Islet precursor cell (in vitro differentiated cells): ENCODE measurements at regions not wholly inside any gene's neighbourhood (a gene's known extent, or its start where the extent isn't known, plus 50 kb on each side); places are given as distances from the start of the nearest gene placed in this dataset.
"Not testable (repeated sequence)": the region's sequence is repeated elsewhere in the genome, so short reads cannot be mapped to it uniquely, and the experiment has no call there.

Experiments used
- DNase-seq: peaks from one replicate; pipeline ENCODE4 v3.0.0-alpha.2; 2018

GRCh38 chr10:25076506-25077177 lies 60.2 kb downstream of the THNSL1 start:
- no peak for DNase-seq

DNA sequence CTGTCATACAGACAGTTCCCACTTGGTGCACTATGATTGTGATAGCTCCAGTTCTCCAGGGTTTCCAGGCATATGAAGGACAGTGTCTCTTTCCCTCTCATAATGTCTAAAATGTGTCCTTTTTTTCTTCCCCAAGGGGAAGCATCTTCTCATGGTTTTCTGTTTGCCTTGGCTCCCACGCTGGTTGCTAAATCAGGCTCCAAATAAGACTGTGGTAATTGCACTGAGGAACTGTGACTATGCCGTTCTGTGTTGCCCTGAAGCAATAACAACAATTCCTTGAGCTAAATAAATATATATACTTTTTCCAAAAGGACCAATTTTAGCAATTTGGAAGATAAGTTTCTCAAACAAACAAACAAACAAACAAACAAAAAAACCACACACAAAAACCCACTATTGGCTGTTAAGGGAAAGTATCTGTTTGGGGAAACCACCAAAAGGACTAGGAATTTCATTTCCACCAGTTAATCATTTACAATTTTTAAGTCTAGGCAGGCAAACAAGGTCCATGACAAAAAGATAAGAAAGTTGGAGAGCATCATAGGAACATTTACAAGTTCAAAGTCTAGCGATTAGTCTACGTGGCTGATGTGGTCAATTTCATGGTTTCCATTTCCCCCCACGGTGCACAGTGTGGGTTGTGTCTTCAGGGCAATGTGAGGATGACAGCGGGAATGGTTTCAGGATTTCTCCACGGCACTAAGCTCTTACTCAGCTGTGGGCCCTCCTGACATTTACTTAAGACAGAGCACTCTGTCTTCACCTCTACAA lies 62.4 kb downstream of the THNSL1 start:
- no peak for DNase-seq

DNA sequence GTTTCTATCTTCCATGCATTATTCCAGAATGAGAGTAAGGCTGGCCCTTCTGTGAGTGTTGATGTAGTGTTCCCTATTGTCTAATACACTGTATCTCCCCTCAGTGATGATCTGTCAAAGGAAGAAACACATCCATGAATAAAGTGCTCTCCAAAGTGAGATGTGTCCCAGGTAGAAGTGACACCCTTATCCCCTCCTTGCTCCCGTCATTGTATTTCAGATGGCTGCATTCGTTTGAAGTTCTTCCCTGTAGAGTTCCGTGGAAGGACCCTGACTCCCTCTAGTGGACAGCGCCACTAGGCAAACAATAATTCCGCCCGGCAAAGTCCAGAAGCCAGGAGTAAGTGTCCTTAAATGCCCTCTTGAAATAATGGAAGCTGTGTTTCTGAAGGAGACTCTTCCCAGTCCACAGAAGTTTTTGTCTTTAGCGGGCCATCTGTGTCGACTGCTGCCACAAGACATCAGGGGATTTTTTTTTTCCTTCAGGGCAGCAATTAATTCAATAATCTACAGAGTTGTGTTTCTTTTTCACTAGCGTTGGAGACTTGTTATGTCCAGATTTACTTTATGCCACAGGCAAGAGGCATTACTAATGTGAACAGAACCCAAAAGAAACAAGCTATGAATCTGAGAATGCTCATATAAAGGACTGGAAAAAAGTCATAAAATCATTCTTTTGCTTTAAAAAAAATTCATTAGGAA lies 64.6 kb downstream of the THNSL1 start:
- DNase-seq, result peak; percentile 95

DNA sequence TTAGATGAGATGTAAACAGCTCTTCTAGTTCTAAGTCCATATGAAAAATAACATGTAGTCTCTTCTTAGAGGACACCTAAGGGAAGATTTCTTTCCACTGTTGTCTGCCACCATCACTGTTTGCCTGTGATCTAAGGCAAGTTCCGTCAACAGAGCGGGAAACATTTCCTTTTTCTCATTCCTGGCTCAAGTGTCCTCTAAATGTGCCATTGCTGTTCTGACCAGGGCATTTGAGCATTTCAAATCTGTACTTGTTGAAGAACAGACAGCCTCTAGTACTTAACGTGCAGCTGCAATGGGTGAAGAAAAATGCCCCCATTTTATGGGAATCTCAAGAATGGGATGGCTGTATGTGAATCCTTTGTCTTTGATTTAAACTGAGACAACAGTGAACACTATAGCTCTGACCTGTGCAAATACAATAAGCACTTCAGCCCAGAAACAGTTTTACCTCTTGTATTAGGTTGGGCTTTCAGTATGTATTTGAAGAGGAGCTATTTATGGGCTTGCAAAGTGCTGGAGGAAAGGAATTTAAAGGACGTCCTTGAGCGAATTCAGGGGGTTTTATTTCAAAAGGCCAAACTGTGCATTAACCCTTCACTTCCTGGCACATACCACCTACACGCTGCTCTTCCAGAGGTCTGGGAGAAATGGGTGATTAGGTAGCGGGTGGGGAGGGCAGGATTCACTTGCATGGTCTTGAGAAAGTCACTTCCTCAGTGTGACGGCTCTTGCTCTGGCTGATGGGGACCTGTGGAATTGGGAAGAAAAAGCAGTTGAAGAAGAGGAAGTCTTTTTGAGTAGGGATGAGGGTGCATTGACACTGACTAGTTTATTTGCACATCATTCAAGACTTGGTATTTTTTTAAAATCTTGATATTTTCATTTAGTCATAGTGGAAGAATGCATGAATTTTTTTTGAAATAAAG lies 66.1 kb downstream of the THNSL1 start:
- DNase-seq, result no peak

- DNase-seq, result no peak
These were observed 67.2 kb downstream of the THNSL1 start for GRCh38 chr10:25083546-25084111.

GRCh38 chr10:25084447-25084846 lies 68.0 kb downstream of the THNSL1 start:
- no peak for DNase-seq

DNA sequence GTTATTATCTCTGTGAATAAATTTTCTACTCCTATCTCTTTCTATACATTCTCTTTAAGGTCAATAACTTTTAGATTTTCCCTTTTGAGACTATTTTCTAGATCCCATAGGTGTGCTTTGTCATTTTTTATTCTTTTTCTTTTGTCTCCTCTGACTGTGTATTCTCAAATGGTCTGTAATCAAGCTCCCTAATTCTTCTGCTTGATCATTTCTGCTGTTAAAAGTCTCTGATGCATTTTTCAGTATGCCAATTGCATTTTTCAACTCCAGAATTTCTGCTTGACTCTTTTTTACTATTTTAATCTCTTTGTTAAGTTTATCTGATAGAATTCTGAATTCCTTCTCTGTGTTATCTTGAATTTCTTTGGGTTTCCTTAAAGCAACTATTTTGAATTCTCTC lies 78.2 kb downstream of the THNSL1 start:
- DNase-seq, result no peak

- DNase-seq, result no peak
These were observed 77.0 kb upstream of the GPR158 start for GRCh38 chr10:25097669-25098411.

GRCh38 chr10:25100141-25100540 lies 74.7 kb upstream of the GPR158 start:
- no peak for DNase-seq

DNA sequence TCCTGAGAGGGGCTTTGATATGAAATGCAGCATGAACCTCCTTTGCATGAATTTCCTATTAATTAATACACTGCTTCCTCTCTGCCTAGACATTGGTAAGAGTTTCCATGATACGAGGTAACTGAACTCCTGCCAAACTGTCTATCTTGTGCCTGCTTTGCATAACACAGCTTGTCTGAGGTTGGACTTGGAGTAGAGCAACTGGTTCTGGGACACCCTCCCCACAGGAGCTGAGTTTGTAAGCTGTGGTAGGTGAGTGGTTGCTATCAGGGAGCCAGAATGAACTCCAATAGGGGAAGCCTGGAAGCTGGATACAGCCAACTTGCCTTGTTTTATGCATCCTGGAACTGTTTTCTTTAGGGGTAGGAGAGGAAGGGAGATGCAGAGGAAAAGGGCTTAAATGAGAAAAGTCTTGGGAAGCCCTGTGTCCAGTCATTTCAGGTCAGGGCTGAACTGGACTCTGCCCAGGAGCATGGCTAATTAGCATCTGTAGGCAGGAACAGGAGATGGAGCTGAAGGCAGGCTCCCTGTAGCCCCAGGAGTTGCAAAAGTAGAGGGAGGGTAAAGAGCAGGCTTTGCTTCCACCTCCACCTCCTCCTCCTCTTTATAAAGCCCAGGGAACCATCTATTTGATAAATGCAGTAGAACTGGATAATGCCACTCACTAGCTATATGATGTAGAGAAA lies 73.2 kb upstream of the GPR158 start:
- no peak for DNase-seq

DNA sequence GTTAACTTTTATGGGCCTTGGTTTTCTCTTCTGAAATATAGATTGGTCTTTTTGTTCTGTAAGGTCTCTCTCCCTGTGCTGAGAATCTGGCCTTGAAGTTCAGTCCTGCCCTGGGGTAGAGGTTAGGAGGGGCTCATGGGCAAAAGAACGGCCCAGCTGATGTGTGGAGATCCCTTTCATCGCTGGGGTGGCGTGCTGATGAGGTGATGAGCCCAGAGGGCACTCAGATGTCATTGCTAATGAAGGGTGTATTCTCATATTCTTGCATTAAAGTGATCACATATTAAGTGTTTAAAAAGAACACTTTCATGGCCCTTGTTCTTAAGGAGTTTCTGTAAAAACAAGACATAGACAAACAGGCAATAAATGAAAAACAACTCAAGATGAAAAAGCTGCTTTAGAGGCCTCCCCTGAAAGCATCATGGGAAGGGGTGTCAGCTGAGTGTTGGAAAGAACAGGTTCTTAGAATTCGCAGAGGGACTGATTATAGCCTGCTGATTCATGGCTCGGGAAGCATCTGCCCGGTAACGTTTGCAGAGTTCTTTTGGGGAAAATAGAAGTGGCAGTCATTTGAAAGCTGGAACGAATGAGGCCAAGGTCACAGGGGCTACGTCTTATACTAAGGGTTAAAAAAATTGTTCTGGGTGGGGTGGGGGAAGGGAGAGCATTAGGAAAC lies 72.5 kb upstream of the GPR158 start:
- DNase-seq, result no peak

DNA sequence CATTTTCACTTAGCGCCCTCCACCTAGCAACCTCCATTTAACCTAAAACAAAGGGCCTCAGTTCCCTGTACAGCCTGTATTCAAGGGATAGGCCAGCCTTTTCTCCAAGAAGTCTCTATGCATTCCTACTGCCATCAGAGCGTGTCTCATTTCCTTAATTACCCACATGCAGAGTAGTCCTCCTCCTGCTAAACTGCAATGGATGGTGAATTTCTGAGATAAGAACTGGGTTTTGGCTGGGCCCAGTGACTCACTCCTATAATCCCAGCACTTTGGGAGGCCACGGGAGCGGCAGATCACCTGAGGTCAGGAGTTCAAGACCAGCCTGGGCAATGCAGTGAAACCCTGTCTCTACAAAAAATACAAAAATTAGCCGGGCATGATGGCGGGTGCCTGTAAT lies 71.1 kb upstream of the GPR158 start:
- DNase-seq, result no peak

- DNase-seq, result no peak
These were observed 70.4 kb upstream of the GPR158 start for GRCh38 chr10:25104441-25104840.

DNA sequence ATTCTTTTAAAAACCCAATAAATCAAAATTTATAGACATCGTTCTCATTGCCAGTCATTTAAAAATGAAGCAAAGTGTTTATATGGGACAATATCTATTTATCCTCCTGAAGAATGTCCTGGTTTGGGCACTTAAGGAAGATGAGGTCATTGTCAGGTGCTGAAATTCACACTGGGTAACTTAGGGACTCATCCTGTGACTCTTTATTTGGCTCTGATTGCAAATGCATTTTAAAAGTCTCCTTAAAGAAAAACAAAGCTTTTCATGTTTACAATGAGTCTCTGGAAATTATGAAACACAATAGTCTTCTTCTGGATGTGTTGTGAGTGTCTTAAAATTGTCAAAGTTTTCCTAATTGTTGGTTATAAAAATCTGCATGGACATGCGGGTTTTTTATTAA lies 69.5 kb upstream of the GPR158 start:
- no peak for DNase-seq

- DNase-seq, result no peak
These were observed 69.0 kb upstream of the GPR158 start for GRCh38 chr10:25105743-25106260.

- no peak for DNase-seq
These were observed 67.0 kb upstream of the GPR158 start for GRCh38 chr10:25107756-25108155.

GRCh38 chr10:25109896-25110295 lies 64.9 kb upstream of the GPR158 start:
- DNase-seq, result not testable (repeated sequence)

DNA sequence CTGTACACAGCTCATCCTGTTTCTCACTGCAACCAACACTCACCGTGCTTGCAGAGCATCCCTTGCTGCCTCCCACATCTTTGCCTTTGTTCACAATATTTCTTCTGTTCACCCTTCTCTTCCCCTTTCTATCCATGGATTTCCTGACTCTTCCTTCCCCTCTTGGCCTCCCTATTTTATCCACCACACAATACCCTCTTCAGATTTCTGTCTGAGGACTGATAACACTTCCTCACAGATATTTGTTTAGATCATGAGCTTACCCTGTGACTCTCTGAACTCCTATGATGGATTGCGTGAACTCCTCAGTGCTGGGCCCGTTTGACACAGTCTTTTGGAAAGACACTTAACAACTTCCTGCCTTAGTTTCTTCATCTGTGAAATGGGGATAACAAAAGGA lies 62.8 kb upstream of the GPR158 start:
- no peak for DNase-seq

GRCh38 chr10:25113191-25114035 lies 61.4 kb upstream of the GPR158 start:
- DNase-seq, result peak; percentile 89
